HG03521 (cell line): ENCODE measurements at regions not wholly inside any gene's neighbourhood (a gene's known extent, or its start where the extent isn't known, plus 50 kb on each side); places are given as distances from the start of the nearest gene placed in this dataset.

ENCODE experiments used
- ATAC-seq: cut with Tn5 transposase; IDR thresholded peaks from one replicate; pipeline ENCODE4 v1.9.1; 2021; ENCODE audit warnings: mild to moderate bottlenecking, moderate library complexity; ENCODE audit not compliant: unreplicated experiment

DNA sequence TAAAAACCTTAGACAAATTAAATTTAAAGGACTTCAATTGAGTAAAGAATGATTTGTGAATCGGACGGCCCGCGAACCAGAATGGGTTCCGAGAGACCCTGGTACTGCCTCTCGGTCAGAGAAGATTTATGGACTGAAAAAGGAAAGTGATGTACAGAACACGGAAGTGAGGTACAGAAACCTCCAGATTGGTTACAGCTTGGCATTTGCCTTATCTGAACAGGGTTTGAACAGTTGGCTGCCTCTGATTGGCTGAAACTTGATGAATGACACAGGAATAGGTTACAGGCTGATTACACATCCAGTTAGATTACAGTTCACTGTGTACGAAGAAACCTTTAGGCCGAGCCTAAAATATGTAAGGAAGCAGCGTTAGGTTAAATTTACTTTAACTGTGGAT is 156.5 kb upstream of the EGFLAM start:
- ATAC-seq: no peak

DNA sequence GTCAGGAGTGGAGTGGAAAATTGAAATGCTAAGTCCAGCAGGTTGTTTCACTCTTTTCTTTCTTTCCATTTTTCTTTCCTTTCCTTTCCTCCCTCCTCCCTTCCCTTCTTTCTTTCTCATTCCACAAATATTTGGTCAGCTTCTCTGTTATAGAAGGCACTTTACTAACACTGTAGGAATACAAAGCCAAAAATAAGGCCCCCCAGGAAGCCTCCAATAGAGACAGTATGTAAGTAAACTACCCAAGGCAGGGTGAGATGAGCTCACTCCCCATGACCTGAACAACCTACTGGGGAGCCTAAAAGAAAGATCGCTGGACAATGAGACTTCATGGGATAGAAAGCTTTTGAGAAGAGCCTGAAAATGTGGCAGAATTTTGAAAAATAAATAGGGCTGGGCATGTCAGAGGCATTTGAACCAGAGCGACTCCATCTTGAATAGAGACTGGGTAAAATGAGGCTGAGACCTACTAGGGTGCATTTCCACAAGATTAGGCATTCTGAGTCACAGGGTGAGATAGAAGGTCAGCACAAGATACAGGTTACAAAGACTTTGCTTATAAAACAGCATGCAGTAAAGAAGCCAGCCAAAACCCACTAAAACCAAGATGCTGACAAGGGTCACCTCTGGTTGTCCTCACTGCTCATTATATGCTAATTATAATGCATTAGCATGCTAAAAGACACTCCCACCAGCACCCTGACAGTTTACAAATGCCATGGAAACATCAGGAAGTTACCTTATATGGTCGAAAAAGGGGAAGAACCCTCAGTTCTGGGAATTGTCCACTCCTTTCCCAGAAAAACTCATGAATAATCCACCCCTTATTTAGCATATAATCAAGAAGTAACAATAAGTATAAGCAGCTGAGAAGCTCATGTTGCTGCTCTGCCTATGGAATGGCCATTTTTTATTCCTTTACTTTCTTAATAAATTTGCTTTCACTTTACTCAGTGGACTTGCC is 158.9 kb upstream of the EGFLAM start:
- ATAC-seq: no peak

DNA sequence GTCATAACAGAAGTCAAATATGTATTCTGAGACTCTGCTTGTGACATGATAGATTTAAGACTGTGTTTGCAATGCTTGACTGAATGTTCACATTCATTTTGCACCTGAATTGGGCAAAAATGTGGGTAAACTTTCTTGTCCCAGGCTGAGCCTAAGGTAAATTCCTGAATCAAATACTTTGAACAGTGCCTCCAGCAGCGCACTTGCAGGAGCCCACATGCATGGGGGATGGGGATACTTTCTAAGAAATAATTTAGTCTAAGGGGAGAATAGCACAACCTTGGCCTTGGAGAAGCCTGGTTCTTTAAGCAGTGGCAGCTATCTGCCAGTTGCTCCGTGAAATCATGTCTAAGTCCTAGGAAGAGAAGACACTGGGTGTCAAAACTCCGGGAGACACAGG is 163.5 kb upstream of the EGFLAM start:
- ATAC-seq: no peak

DNA sequence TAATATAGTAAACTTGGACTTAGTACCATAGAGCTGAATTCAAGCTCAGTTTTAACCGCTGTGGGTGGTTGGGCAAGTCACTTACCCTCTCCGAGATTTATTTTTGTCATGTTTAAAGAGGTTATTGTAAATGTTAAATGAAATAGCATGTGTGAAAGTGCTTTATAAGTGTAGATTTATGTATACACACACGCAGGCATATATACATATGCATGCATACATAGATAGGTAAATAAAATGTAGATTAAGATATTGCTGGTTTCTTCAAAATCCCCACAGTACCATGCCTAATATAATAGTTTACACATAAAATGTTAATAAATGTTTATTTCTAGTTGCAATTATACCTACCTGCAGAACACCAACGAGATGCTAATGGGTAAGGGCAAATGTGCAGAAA is 164.5 kb upstream of the EGFLAM start:
- no peak for ATAC-seq

DNA sequence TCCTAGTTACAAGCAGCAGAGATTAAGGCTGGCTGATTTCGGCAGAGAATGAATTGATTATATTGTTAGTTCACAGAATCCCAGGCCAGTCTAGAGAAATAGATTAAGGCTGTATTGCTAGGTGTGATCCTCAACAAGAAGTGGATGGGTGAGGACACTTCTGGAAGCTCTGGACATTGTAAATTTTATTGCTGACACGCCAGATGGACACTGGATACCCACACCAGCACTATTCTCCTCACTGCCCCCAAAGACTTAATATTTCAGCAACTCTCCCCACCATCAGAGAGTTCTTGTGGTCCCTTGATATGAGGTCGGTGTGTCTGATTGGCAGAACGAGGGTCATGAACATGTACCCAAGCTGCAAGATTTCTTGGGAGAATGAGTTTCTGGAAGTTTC is 171.6 kb upstream of the EGFLAM start:
- ATAC-seq: no peak

DNA sequence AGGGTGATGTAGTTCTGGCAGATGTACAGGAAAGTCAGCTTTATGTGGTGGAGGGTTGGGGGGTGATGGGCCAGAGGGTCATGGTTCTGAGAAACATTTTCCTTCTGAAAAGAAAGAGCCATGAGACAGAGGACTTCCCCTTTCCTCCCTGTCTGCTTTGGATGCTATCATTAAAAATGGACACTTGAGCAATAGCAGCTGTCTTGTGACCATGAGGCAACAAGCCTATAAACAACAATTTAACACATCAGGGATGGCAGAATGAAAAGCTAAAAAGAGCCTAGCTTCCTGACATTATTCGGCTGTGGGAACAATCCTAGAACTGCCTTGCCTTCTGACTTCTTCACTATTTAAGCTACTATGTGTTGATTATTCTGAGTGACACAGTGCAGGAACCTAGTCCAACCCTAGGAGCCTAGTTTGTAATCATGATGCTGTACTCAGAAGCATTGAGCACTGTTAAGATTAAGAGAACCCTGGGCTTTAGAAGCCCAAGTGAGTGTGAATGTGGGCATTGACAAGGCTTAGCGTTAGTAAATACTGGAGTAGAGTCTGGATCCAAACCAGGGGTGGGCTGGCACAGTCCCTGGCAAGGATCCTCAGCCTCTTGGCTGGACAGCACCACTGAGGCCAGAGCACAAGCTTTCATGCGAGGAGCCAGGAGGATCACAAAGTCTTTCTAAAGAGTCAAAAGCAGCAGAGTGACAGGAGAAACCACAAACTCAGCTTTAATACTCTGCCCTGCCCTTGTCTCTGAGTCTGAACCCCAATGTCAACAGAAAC is 178.5 kb upstream of the EGFLAM start:
- ATAC-seq: no peak

DNA sequence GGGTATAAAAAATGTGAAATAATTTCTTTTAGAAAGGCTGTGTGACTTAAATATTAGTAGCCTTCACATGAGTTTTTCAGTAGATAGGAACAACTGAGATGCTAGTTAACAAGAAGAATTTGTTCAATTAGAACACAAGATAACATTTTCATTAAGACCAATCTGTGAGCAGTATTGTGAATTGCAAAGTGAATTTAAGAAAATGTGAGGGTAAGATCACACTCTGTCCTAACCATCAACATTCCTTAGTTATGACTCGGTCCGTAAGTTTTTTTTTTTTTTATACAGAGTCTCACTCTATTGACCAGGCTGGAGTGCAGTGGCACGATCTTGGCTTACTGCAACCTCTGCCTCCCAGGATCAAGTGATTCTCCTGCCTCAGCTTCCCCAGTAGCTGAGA is 180.2 kb upstream of the EGFLAM start:
- ATAC-seq: no peak

DNA sequence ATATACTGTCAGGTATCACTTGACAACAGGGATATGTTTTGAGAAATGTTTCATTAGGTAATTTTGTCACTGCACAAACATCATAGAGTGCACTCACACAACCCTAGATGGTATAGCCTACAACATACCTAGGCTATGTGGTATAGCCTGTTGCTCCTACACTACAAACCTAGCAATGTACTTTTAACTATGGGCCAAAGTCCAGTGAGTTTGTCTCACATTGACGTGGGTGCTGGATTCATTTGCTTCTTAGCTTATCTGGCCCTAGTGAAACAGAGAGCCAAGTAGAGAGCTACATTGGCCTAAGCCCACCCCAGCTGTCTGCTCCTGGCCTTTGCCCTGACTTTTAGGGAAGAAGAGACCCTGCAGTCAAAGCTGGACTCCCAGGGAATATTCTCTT is 180.7 kb upstream of the EGFLAM start:
- ATAC-seq: no peak

DNA sequence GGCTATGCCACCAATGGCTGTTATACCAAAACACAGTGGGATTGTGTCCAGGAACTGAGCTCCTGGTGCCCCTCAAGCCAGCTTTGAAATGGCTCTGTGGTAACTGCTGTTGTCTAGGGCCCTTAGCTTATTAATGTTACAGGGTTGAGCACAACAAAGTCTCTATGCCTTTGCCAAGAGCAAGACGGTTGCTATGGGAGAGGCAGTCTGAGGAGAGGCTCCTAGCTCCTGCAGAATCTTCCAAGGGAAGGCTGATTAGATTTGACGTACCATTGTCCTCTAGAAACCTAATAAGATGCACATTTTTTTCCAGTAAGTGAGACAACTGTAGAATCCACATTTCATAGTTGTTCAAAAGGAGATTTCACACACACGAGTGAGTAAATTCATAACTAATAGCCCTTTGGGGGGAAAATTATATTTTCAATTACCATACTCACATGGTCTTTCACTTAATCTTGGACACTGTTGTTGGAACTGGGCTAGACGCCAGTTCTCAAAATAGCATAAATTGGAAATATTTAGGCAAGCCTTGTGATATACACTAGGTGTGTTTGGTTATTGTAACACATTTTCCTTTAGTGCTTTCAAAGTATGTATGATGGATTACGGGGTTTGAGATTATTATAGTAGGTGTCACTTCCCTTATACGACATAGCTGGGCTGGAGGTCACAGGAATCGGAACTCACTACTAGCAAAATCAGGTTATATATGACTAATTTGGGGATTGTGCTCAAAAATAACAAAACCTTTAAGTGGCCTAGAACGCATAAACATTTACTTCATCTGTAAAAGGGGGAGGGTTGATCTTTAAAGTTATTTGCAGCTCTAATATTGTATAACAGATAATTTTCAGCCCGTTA is 186.3 kb upstream of the EGFLAM start:
- no peak for ATAC-seq

DNA sequence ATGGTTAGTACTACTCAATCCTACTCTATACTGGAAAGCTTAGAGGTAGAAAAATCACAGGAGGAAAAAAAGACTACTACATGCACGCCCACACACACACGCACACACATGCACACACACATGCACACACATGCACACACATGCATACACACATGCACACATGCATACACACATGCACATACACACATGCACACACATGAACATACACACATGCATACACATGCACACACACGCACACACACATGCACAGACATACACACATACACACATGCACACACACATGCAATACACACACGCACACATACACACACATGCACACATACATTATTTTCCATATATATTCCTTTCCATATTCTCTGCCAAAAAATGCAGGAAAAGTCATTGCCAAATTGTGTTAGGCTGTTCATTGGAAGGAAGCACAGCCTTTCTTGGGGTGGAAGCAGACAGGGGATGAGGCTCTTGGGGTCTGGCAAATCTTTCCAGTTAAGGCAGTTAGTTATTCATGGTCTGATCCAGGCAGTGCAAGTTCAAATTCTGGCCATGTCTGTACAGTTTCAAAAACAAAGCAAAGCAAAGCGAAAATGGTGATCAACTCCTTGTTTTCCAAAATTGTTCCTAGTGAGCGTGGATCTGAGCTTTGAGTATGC is 187.9 kb upstream of the EGFLAM start:
- no peak for ATAC-seq

DNA sequence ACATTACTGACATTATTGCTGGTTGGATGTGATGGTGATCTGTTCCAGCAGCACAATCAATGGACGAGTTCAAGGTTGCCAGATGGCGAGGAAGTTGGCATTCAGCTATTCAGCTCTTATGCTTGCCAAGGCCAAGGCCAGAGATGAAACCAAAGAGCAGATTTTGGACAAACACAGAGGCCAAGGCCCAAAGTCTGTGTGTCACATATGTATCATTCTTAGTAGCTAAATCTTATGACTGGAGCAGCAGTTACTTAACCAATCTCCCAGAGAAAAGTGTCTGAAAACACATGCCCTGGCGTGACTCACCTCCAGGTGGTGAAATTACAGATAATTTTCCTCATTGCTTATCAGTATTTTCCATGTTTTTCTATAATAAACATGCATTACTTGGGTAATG is 189.0 kb upstream of the EGFLAM start:
- ATAC-seq: no peak

DNA sequence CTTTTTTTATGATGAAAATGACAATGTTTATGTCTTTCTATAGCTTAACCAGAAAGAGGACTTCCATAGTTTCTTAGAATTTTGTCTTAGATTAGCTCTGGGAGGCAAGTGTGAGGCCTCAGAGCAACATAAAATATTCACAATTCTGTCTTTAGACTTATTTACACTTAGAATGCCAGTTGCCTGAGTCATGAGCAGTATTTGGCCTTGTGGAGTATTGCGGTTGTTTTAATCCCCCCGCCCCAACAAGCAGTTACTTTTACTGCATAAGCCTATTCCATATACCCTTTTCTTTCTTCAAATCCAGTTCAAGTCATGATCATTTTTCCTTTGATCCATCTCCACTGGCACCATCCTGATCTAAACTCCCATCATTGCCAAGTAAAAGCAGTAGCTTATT is 198.0 kb upstream of the EGFLAM start:
- ATAC-seq: no peak

DNA sequence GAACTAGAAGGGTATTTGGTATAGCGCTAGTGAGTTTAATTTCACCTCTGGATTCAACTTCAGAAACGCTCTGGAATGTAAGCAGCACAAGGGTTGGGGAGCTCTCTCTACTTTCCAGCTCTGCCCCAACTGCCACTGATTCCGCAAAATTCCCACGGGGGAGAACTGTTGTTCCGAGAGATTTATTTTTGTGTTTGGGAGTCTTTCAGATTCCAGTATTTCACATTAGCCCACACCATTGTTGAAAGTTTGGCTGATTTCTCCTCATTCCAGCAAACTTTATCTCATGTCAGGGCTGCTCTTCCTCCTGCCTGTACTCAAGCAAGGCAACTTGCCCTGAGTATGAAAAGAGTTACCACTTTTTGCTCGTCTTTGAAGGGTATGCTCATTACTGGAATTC is 198.5 kb upstream of the EGFLAM start:
- ATAC-seq: no peak

DNA sequence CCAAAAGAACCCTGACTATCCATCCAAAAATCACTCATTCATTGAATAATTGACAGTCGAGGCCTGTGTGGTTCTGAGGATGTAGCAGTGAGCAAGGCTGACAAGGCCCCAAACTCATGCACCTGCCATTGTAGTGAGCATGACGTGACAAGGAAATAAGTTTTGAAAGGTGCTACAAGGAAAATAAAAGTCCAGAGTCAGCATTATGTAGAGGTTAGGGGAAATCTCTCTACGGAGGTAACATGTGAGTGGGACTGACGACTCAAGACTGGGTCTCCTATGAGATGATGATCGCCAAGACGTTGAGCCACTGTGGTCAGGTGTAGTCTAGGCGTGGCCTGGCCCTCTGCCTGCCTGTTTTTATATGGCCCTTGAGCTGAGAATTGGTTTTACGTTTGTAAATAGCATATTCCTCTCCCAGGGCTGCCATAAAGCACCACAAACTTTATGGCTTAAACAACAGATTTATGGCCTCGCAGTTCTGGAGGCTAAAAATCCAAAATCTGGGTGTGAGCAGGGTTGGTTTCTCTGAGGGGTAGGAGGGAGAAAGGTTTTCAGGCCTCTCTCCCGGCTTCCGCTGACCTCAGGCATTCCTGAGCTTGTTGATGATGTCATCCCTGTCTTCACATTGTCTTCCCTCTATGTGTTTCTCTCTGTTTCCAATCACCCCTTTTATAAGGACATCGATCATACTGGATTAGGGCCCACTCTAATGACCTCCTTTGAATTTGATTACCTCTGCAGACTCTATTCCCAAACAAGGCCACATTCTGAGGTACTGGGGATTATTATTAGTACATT is 206.4 kb upstream of the EGFLAM start:
- ATAC-seq: no peak

DNA sequence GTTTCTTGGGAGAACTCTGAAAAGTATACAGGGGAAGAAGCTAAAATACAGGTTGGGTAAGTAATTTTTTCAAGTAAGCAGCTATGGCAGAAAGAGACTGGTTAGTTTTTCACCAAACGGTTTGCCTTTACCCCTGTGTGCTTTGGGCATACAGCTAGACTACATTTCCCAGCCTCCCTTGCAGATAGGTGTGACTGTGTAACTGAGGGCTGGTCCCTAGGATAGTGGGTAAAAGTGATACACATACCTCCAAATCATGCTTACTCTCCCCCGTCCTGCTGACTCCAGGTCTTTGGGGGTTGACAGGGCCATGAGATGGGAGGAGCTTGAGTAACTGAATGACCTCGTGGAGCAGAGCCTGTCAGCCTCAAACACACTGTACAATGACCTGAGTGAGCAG is 208.6 kb upstream of the GDNF start:
- no peak for ATAC-seq

DNA sequence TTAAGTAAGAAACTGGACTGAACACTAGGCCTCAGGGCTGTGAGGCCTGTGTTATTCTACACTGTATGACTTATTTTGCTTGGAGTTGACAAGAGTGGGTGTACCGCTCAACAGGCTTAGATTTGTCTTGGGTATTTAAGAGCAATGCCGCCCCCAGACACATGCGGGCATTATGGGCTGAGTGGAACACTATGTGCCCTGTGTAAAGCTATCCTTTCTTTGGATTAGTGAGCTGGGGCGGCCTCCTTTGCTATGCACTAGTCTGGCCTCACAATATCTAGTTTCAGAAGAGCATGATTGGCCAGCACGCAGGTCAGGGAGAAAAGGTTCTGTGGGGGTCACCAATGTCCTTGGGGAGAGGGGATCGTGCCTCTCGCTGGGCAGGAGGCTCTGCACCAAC is 206.3 kb upstream of the GDNF start:
- no peak for ATAC-seq

DNA sequence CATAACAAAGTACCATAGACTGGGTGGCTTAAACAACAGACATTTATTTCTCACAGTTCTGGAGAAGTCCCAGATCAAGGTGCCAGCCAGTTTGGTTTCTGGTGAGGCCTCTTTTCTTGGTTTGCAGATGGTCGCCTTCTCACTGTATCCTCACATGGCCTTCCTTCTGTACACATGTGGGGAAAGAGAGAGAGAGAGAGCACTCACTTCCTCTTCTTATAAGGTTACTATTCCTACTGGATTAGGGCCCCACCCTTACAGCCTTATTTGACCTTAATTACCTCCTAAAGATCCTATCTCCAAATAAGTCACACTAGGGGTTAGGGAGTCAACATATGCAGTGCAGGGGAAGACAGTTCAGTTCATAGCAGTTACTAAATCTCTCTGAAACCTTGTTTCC is 205.6 kb upstream of the GDNF start:
- ATAC-seq: no peak

DNA sequence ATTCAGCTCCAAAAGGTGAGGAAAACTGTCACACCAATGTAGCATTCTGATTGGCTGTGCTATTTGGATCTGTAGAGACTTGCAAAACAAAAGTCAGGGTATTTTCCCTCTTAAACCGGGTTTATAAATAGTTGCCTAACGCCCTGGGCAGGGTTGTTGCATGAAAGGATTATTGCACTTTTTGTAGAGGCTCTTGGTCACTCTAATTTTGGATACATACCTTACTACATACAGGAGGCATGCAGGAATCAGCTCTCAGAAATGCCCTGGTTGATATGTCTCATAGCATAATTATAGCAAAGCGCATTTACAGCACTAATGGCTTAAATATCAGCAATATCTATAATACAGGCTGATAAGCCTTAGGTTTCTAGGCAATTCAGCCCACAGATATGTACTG is 200.0 kb upstream of the GDNF start:
- ATAC-seq: no peak

DNA sequence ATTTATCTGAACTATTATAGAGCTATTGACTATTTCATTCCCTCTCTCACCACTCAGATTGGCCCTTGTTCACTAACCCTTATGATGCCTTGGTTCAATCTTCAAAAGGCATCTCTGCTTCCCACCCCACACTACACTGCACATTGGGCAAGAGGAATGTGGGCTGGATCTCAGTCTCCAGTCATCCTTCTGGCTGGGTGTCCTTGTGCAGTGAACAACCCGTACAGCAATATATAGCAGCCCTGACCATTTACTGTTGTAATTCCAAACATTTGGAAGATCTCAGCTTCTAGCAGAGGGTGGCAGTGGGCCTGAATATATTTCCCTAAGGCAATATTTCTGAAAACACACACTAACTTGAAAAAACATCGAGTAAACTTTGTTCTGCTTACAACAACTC is 199.2 kb upstream of the GDNF start:
- no peak for ATAC-seq

DNA sequence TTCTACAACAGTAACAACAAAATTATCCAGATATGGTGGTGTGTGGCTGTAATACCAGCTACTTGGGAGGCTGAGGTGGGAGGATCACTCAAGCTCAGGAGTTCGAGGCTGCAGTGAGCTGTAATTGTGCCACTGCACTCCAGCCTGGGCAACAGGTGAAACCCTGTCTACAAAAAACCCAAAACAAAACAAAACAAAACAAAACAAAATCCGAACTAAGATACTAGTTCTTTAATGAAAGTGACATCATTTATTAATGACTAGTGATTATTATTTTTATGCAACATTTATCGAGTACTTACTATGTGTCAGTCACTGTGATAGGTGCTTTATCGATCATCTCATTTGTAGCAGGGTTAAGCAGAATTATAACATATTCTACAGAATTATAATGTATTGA is 196.9 kb upstream of the GDNF start:
- ATAC-seq: no peak
